ENCODE measurements at regions not wholly inside any gene's neighbourhood (a gene's known extent, or its start where the extent isn't known, plus 50 kb on each side); places are given as distances from the start of the nearest gene placed in this dataset.

DNA sequence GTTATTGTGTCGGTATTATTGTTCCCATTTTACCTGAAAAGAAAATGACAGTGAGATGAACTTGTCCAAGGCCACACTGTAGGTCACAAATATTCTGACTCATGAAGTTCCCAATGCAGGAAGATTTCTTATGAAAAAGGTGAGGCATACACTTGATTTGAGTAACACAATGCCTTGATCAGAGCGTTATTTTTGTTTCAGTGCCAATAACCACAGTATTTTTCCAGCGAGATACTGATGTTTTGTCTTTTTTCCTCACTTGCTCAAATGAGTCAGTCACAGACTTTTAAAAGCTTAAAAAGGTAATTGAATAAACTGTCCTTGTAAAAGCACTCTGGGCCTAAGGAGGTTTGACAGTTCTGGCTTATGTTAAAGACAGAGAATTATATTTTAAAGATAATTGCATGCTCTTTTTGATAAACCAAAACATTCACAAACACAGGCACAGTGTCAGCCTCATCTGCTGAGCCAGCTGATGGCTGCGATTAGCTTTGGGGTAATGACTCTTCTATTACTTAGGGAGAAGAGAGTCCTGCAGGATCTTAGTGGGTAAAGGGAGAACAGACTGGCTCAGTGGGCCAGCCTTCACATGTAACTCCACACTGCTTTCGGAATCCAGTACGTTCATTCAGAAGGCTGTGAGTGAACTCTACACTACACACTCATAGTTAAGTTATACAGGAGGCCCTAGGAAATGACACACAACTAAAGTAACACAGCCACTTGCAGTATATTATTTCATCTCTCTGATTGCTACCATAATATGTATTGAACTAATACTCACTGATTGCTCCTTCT, 165.5 kb upstream of the CD180 start:
- no peak for TF ChIP-seq POLR2A (IDR thresholded peaks at IDR 0.05)
- TF ChIP-seq CTCF (IDR thresholded peaks at IDR 0.05): no peak

Measured in stomach (tissue), 4 donors.